HCT116 (cell line): ENCODE measurements at regions not wholly inside any gene's neighbourhood (a gene's known extent, or its start where the extent isn't known, plus 50 kb on each side); places are given as distances from the start of the nearest gene placed in this dataset.
A peak's percentile ranks its signal among the peaks of the same experiment; 100 is the strongest.

Source experiments
- ATAC-seq: fragments of 200-7000 bp; cut with Tn5 transposase; 2 replicates; pipeline ENCODE4 v1.9.1; 2020; ENCODE audit warnings: mild to moderate bottlenecking, moderate library complexity
- BruUV-seq: library from RNA; stranded (reverse); fragments of 400-500 nt; replicated peaks from 2 replicates; lab custom pipeline; 2021; lab: Mats Ljungman, UMichigan
- CTCF ChIA-PET: fragments of 300-600 bp; sonication (Branson Sonifier 250); formaldehyde crosslinking; loops from one replicate; lab custom pipeline; 2021; ENCODE audit warnings: antibody characterized with exemption; lab: Charles Lee
- POLR2A ChIA-PET: fragments of 300-600, 350-600 bp; sonication (Branson Sonifier 250); formaldehyde crosslinking; loops from one replicate; lab custom pipeline; 2021; ENCODE audit warnings: antibody characterized with exemption; lab: Charles Lee
- RAD21 ChIA-PET, 2 experiments: fragments of 300-600 bp; sonication (Branson Sonifier 250); formaldehyde crosslinking; loops; one replicate each; lab custom pipeline; 2023; ENCODE audit warnings: low total read pairs in 2 of 2; ENCODE audit not compliant: uncharacterized antibody in 2 of 2, unreplicated experiment in 2 of 2, low non-redundant PET in 1 of 2; lab: Charles Lee
- DNase-seq: peaks from one replicate; pipeline ENCODE4 v3.0.0-alpha.2; 2010; ENCODE audit warnings: low read depth, low spot score
- H2AFZ ChIP-seq: fragments of 200-600 bp; shearing (Covaris generic), sonication (generic); 2 replicates; pipeline ENCODE4 v1.6.1; 2017; ENCODE audit warnings: low read depth, mixed run types, mixed read lengths, antibody characterized with exemption, low read length; ENCODE audit not compliant: poor library complexity, severe bottlenecking
- H3K27ac ChIP-seq: 2 replicates; pipeline ENCODE4 v1.5.1; 2012; ENCODE audit warnings: low read depth, low read length
- H3K27me3 ChIP-seq: fragments of 200-600 bp; sonication (generic); 2 replicates; pipeline ENCODE4 v1.6.1; 2016; ENCODE audit warnings: mixed run types, low read length, mixed read lengths; ENCODE audit not compliant: insufficient read depth
- H3K36me3 ChIP-seq, 2 experiments: fragments of 200-500 bp in 1 of 2; fragments of 200-600 bp in 1 of 2; sonication (Bioruptor generic) in 1 of 2; sonication (generic) in 1 of 2; 2 replicates each; pipeline versions ENCODE4 v1.5.1 to v1.6.1; 2014 to 2016; ENCODE audit warnings: low read length in 2 of 2, inconsistent platforms in 1 of 2, mixed read lengths in 1 of 2, mixed run types in 1 of 2; ENCODE audit not compliant: insufficient read depth in 2 of 2, control insufficient read depth in 1 of 2
- H3K4me1 ChIP-seq, 2 experiments: fragments of 200-600 bp in 1 of 2; sonication (generic) in 1 of 2; 2 replicates each; pipeline versions ENCODE4 v1.5.1 to v1.6.1; 2012 to 2017; ENCODE audit warnings: low read length in 2 of 2, inconsistent platforms in 1 of 2, mild to moderate bottlenecking in 1 of 2, mixed read lengths in 1 of 2, mixed run types in 1 of 2, moderate library complexity in 1 of 2; ENCODE audit not compliant: insufficient read depth in 2 of 2, control insufficient read depth in 1 of 2
- H3K4me2 ChIP-seq: fragments of 200-600 bp; sonication (generic); 2 replicates; pipeline ENCODE4 v1.6.1; 2017; ENCODE audit warnings: mixed run types, low read length, mixed read lengths
- H3K4me3 ChIP-seq, 2 experiments: fragments of 200-600 bp in 1 of 2; sonication (generic) in 1 of 2; replicated peaks in 1 of 2; 2 replicates each; pipeline ENCODE4 v1.5.1; 2011 to 2016; ENCODE audit warnings: low read length in 2 of 2, control low read depth in 1 of 2, low read depth in 1 of 2, mild to moderate bottlenecking in 1 of 2, mixed read lengths in 1 of 2, mixed run types in 1 of 2
- H3K79me2 ChIP-seq: fragments of 200-600 bp; sonication (generic); 2 replicates; pipeline ENCODE4 v1.6.1; 2017; ENCODE audit warnings: mild to moderate bottlenecking, mixed run types, low read length, moderate library complexity, mixed read lengths; ENCODE audit not compliant: insufficient read depth
- H3K9ac ChIP-seq: fragments of 200-600 bp; sonication (generic); 2 replicates; pipeline ENCODE4 v1.6.1; 2016; ENCODE audit warnings: low read length, mixed read lengths
- H3K9me2 ChIP-seq: fragments of 200-600 bp; sonication (generic), shearing (Covaris generic); 2 replicates; pipeline ENCODE4 v1.6.1; 2017; ENCODE audit warnings: mixed run types, mild to moderate bottlenecking, moderate library complexity; ENCODE audit not compliant: insufficient read depth
- H3K9me3 ChIP-seq, 2 experiments: fragments of 200-500 bp in 1 of 2; fragments of 200-600 bp in 1 of 2; sonication (Bioruptor generic) in 1 of 2; sonication (generic) in 1 of 2; 2 replicates each; pipeline ENCODE4 v1.6.1; 2014 to 2017; ENCODE audit warnings: low read length in 2 of 2, mixed read lengths in 2 of 2, inconsistent platforms in 1 of 2, low read depth in 1 of 2, mild to moderate bottlenecking in 1 of 2, mixed run types in 1 of 2, moderate library complexity in 1 of 2; ENCODE audit not compliant: control insufficient read depth in 1 of 2, insufficient read depth in 1 of 2
- H4K20me1 ChIP-seq: fragments of 200-600 bp; sonication (generic), shearing (Covaris generic); 2 replicates; pipeline ENCODE4 v1.6.1; 2017; ENCODE audit warnings: mixed run types, mild to moderate bottlenecking, moderate library complexity; ENCODE audit not compliant: insufficient read depth
- ATF3 ChIP-seq: IDR thresholded peaks from 2 replicates; pipeline ENCODE4 v1.6.1; 2012
- CBX3 ChIP-seq: IDR thresholded peaks from 2 replicates; pipeline ENCODE4 v1.6.1; 2012; ENCODE audit warnings: low read depth
- CEBPB ChIP-seq: IDR thresholded peaks from 2 replicates; pipeline ENCODE4 v1.6.1; 2012; ENCODE audit warnings: low read depth
- EGR1 ChIP-seq: IDR thresholded peaks from 2 replicates; pipeline ENCODE4 v1.6.1; 2012; ENCODE audit warnings: low read depth
- MAX ChIP-seq: IDR thresholded peaks from 2 replicates; pipeline ENCODE4 v1.6.1; 2012
- POLR2A ChIP-seq: IDR thresholded peaks from 2 replicates; pipeline ENCODE4 v1.7.0; 2011; ENCODE audit warnings: borderline replicate concordance; ENCODE audit not compliant: insufficient read depth, insufficient read length; ENCODE audit errors: extremely low read depth
- POLR2AphosphoS5 ChIP-seq: IDR thresholded peaks from 2 replicates; pipeline ENCODE4 v1.6.1; 2011; ENCODE audit warnings: mild to moderate bottlenecking, low read depth, low read length, moderate library complexity
- RAD21 ChIP-seq: IDR thresholded peaks from 2 replicates; pipeline ENCODE4 v1.6.1; 2012; ENCODE audit warnings: low read depth, mild to moderate bottlenecking
- SIN3A ChIP-seq: IDR thresholded peaks from 2 replicates; pipeline ENCODE4 v1.6.1; 2012; ENCODE audit warnings: low read depth
- SRF ChIP-seq: IDR thresholded peaks from 2 replicates; pipeline ENCODE4 v1.6.1; 2012; ENCODE audit warnings: low read depth
- ZBTB33 ChIP-seq: IDR thresholded peaks from 2 replicates; pipeline ENCODE4 v1.6.1; 2011; ENCODE audit warnings: mild to moderate bottlenecking, low read length, moderate library complexity; ENCODE audit not compliant: insufficient replicate concordance; ENCODE audit errors: extremely low read depth
- ZNF274 ChIP-seq: fragments of 200-500 bp; sonication (Bioruptor generic); IDR thresholded peaks from 2 replicates; pipeline ENCODE4 v1.6.1; 2014; ENCODE audit warnings: mild to moderate bottlenecking, low read depth, low read length, inconsistent platforms
- intact Hi-C: fragments of 100-400 bp; cut with micrococcal nuclease; formaldehyde crosslinking; loops from 2 replicates; pipeline ENCODE4 v1.10.0; 2022
- TF ChIP-seq, protein P1 (sequence below), 3 experiments: fragments of 200-600 bp in 1 of 3; sonication (generic) in 1 of 3; IDR thresholded peaks in 2 of 3; conservative IDR thresholded peaks in 1 of 3; 2 replicates each; pipeline ENCODE4 v1.5.1; 2012 to 2017; ENCODE audit warnings: low read depth in 2 of 3, low read length in 2 of 3, antibody characterized with exemption in 1 of 3, borderline replicate concordance in 1 of 3, control low read depth in 1 of 3, mild to moderate bottlenecking in 1 of 3, mixed read lengths in 1 of 3, mixed run types in 1 of 3, moderate library complexity in 1 of 3; ENCODE audit not compliant: insufficient read depth in 1 of 3

- Histone ChIP-seq H3K27me3 (no peaks in the 10 kb centered on the region), H3K4me3 (no peak overlapping the region), H3K27ac (no peak overlapping the region), H3K79me2 (no peaks in the 10 kb centered on the region), H3K9me2 (no peaks in the 10 kb centered on the region), H3K4me2 (no peak overlapping the region), H3K9me3 (peaks cover 3 to 4% of the 10 kb centered on the region in 2 experiments; a peak in 2 of 4 replicates), H3K36me3 (no peaks in the 10 kb centered on the region), H3K9ac (no peak overlapping the region), H3K4me1 (no peaks in the 10 kb centered on the region), H4K20me1 (no peaks in the 10 kb centered on the region), H2AFZ (no peak overlapping the region)
- RAD21 ChIA-PET, result interaction anchor here in 1 of 2 experiments (0.5 kb wide), 1 partner anchor 349 kb away, joined by 3 read pairs; no protein-coding TSS in a partner anchor
- BruUV-seq, result no TSS peak
- POLR2A ChIA-PET, result no interaction called here
- ATAC-seq, result no peak
- TF ChIP-seq, protein P1, sequence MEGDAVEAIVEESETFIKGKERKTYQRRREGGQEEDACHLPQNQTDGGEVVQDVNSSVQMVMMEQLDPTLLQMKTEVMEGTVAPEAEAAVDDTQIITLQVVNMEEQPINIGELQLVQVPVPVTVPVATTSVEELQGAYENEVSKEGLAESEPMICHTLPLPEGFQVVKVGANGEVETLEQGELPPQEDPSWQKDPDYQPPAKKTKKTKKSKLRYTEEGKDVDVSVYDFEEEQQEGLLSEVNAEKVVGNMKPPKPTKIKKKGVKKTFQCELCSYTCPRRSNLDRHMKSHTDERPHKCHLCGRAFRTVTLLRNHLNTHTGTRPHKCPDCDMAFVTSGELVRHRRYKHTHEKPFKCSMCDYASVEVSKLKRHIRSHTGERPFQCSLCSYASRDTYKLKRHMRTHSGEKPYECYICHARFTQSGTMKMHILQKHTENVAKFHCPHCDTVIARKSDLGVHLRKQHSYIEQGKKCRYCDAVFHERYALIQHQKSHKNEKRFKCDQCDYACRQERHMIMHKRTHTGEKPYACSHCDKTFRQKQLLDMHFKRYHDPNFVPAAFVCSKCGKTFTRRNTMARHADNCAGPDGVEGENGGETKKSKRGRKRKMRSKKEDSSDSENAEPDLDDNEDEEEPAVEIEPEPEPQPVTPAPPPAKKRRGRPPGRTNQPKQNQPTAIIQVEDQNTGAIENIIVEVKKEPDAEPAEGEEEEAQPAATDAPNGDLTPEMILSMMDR (IDR thresholded peaks at IDR 0.05 in 2 of 3, conservative IDR thresholded peaks at IDR 0.05 in 1 of 3; ENCODE audit: borderline replicate concordance in 1 of 3, insufficient read depth in 1 of 3, low read depth in 2 of 3, low read length in 2 of 3), result peak in 2 of 3 experiments; percentile 20 to 25; a peak in 2 of 6 replicates
- no peak for TF ChIP-seq EGR1
- CTCF ChIA-PET, result no interaction called here
- intact Hi-C loops, result no loop called here
- no peak for DNase-seq
Observed at GRCh38 chr12:127711108-127711507, 555.9 kb upstream of the TMEM132C start.

DNA sequence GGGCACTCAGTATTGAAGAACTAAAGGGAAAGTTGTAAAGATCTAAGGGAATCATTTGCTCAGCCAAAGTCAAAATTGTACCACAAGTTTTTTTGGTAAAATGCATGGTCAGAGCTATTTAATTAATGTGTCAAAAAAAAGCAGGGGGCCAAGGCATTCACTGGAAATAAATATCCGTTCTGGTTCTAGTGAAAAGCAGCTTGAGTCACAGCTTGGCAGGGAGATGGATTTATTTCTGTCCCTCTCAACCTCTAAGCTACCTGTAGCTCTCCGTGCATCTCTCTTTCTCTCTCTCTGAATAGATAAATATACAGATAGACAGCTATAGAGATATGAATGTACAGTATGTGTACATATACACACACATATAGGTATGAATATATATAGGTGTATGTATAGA lies 554.4 kb upstream of the TMEM132C start:
- no peak overlapping the region for H3K9ac ChIP-seq
- POLR2A ChIA-PET, result no interaction called here
- no peaks in the 10 kb centered on the region for H4K20me1 ChIP-seq

More for the DNA sequence above, 554.4 kb upstream of the TMEM132C start:
- no peak for ATAC-seq
- Histone ChIP-seq H3K9me2 (no peaks in the 10 kb centered on the region), H3K27ac (no peak overlapping the region), H3K4me1 (no peaks in the 10 kb centered on the region), H3K9me3 (peaks cover 4 to 7% of the 10 kb centered on the region in 2 experiments; a peak in 2 of 4 replicates), H3K36me3 (no peaks in the 10 kb centered on the region), H2AFZ (no peak overlapping the region), H3K4me2 (no peak overlapping the region), H3K4me3 (no peak overlapping the region), H3K27me3 (no peaks in the 10 kb centered on the region), H3K79me2 (no peaks in the 10 kb centered on the region)
- DNase-seq, result no peak
- no TSS peak for BruUV-seq
- no peak for TF ChIP-seq POLR2AphosphoS5
- no peak for TF ChIP-seq POLR2A
- TF ChIP-seq MAX, result no peak
- TF ChIP-seq CEBPB, result no peak
- TF ChIP-seq SRF, result no peak
- TF ChIP-seq ZBTB33, result no peak
- no peak for TF ChIP-seq RAD21
- no peak for TF ChIP-seq ZNF274
- no peak for TF ChIP-seq ATF3
- no peak for TF ChIP-seq CBX3
- TF ChIP-seq SIN3A, result no peak
- RAD21 ChIA-PET, result no interaction called here
- CTCF ChIA-PET, result no interaction called here
- intact Hi-C loops, result no loop called here
